Keratinocyte (primary cell): ENCODE measurements at regions not wholly inside any gene's neighbourhood (a gene's known extent, or its start where the extent isn't known, plus 50 kb on each side); places are given as distances from the start of the nearest gene placed in this dataset.
A peak's percentile ranks its signal among the peaks of the same experiment; 100 is the strongest.

Source experiments
- DNase-seq: peaks from one replicate; pipeline ENCODE4 v3.0.0-alpha.2; 2011; ENCODE audit warnings: low read depth, missing footprints, low spot score
- FAIRE-seq: peaks from 2 replicates; lab custom pipeline; 2011; peaks lifted over from hg19 to GRCh38; lab: Jason Lieb, UNC
- H2AFZ ChIP-seq: 2 replicates; pipeline ENCODE4 v1.6.0; 2012; ENCODE audit warnings: low read length, control low read depth, inconsistent platforms; ENCODE audit not compliant: control insufficient read depth
- H3K27ac ChIP-seq: 2 replicates; pipeline ENCODE4 v1.5.1; 2011; ENCODE audit warnings: low read length; ENCODE audit not compliant: control insufficient read depth, insufficient read depth
- H3K27me3 ChIP-seq: 3 replicates; pipeline ENCODE4 v1.6.0; 2011; ENCODE audit warnings: low read length; ENCODE audit not compliant: control insufficient read depth, insufficient read depth; ENCODE audit errors: extremely low read depth
- H3K36me3 ChIP-seq, 2 experiments: 2 replicates in 1 of 2; 3 replicates in 1 of 2; pipeline ENCODE4 v1.5.1; 2011; ENCODE audit warnings: low read length in 2 of 2, mild to moderate bottlenecking in 1 of 2; ENCODE audit not compliant: control insufficient read depth in 2 of 2, insufficient read depth in 2 of 2; ENCODE audit errors: extremely low read depth in 1 of 2
- H3K4me1 ChIP-seq: 3 replicates; pipeline ENCODE4 v1.5.1; 2011; ENCODE audit warnings: low read length; ENCODE audit not compliant: control insufficient read depth, insufficient read depth; ENCODE audit errors: extremely low read depth
- H3K4me2 ChIP-seq: 3 replicates; pipeline ENCODE4 v1.6.0; 2011; ENCODE audit warnings: low read depth, low read length; ENCODE audit not compliant: control insufficient read depth, insufficient read depth; ENCODE audit errors: extremely low read depth
- H3K4me3 ChIP-seq, 3 experiments: fragments of 200-600 bp in 1 of 3; sonication (generic) in 1 of 3; 2 replicates in 2 of 3; 3 replicates in 1 of 3; pipeline ENCODE4 v1.5.1; 2011 to 2016; ENCODE audit warnings: low read length in 3 of 3, mild to moderate bottlenecking in 3 of 3, control low read depth in 2 of 3, inconsistent platforms in 1 of 3, low read depth in 1 of 3, mixed read lengths in 1 of 3, mixed run types in 1 of 3, moderate library complexity in 1 of 3; ENCODE audit not compliant: control insufficient read depth in 2 of 3, insufficient read depth in 2 of 3; ENCODE audit errors: extremely low read depth in 1 of 3
- H3K79me2 ChIP-seq: 2 replicates; pipeline ENCODE4 v1.6.0; 2012; ENCODE audit warnings: low read length; ENCODE audit not compliant: control insufficient read depth, insufficient read depth
- H3K9ac ChIP-seq: 3 replicates; pipeline ENCODE4 v1.6.0; 2011; ENCODE audit warnings: low read length; ENCODE audit not compliant: control insufficient read depth, insufficient read depth; ENCODE audit errors: extremely low read depth
- H3K9me1 ChIP-seq: 3 replicates; pipeline ENCODE4 v1.6.0; 2011; ENCODE audit warnings: low read length; ENCODE audit not compliant: control insufficient read depth, insufficient read depth; ENCODE audit errors: extremely low read depth
- H3K9me3 ChIP-seq: 2 replicates; pipeline ENCODE4 v1.5.1; 2012; ENCODE audit warnings: low read depth, low read length; ENCODE audit not compliant: control insufficient read depth
- H4K20me1 ChIP-seq: 3 replicates; pipeline ENCODE4 v1.6.0; 2011; ENCODE audit warnings: low read length; ENCODE audit not compliant: control insufficient read depth, insufficient read depth; ENCODE audit errors: extremely low read depth
- CTCF ChIP-seq, 3 experiments: IDR thresholded peaks in 1 of 3; conservative IDR thresholded peaks in 1 of 3; optimal IDR thresholded peaks in 1 of 3; 2 replicates in 2 of 3; 3 replicates in 1 of 3; pipeline versions ENCODE3 to v1.5.1; 2011; ENCODE audit warnings: low read length in 3 of 3, mild to moderate bottlenecking in 3 of 3, moderate library complexity in 2 of 3, control low read depth in 1 of 3, inconsistent platforms in 1 of 3; ENCODE audit not compliant: insufficient read depth in 2 of 3; ENCODE audit errors: extremely low read depth in 1 of 3
- EZH2 ChIP-seq: IDR thresholded peaks from one replicate; pipeline ENCODE4 v1.6.1; 2012; ENCODE audit warnings: inconsistent platforms, mild to moderate bottlenecking, low read length, moderate library complexity
- dilution Hi-C: fragments of 300-500 bp; cut with MboI; formaldehyde crosslinking; loops from one replicate; pipeline ENCODE4 v1.7.0; 2020; ENCODE audit warnings: low sequenced_read_pairs; ENCODE audit not compliant: extremely low pct_ligation_motif_present

DNA sequence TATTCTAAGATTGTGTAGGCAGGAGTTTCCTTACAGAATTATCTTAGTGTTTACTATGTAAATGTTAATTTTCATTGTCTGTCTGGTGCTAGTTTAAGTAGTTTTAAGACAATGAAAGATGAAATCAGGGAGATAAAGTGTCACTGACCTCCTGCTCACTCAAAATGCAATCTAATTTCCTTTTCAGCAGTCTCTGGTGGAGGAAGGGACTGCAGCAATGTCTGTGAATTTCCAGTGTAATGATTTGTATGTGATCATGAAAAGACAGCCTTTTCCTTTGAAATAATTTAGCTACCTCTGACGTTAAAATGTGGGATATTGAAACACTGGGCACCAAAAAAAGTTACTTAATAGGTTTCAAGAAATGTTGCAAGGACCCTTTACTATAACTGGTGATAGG lies 779.7 kb upstream of the FLRT2 start:
- H3K27me3 ChIP-seq: no peaks in the 10 kb centered on the region
- H3K4me3 ChIP-seq: peak overlapping the region in 1 of 3 experiments; percentile 45
- H4K20me1 ChIP-seq: no peaks in the 10 kb centered on the region
- DNase-seq: no peak
- no peak overlapping the region for H3K9ac ChIP-seq
- no peaks in the 10 kb centered on the region for H3K79me2 ChIP-seq
- no peaks in the 10 kb centered on the region for H3K36me3 ChIP-seq
- H3K4me2 ChIP-seq: peak overlapping the region; percentile 69
- FAIRE-seq: no peak
- no peak overlapping the region for H2AFZ ChIP-seq
- peaks cover 2% of the 10 kb centered on the region for H3K4me1 ChIP-seq
- dilution Hi-C loops: no loop called here
- no peaks in the 10 kb centered on the region for H3K9me1 ChIP-seq
- no peak overlapping the region for H3K27ac ChIP-seq
- H3K9me3 ChIP-seq: no peaks in the 10 kb centered on the region
- TF ChIP-seq CTCF (optimal IDR thresholded peaks at IDR 0.05 in 1 of 3, IDR thresholded peaks at IDR 0.05 in 1 of 3, conservative IDR thresholded peaks at IDR 0.05 in 1 of 3; ENCODE audit: extremely low read depth in 1 of 3, insufficient read depth in 2 of 3, low read length in 3 of 3) (no peak), EZH2 (no peak)

GRCh38 chr14:84750763-84751554 lies 779.0 kb upstream of the FLRT2 start:
- H3K9me1 ChIP-seq: no peaks in the 10 kb centered on the region
- H3K4me3 ChIP-seq: peak overlapping the region; percentile 16 to 47 (median 45)
- dilution Hi-C loops: no loop called here
- DNase-seq (no peak), FAIRE-seq (peak; percentile 44)
- no peaks in the 10 kb centered on the region for H3K36me3 ChIP-seq
- peak overlapping the region; percentile 85 for H2AFZ ChIP-seq
- no peak overlapping the region for H3K27ac ChIP-seq
- TF ChIP-seq CTCF (optimal IDR thresholded peaks at IDR 0.05 in 1 of 3, IDR thresholded peaks at IDR 0.05 in 1 of 3, conservative IDR thresholded peaks at IDR 0.05 in 1 of 3; ENCODE audit: extremely low read depth in 1 of 3, insufficient read depth in 2 of 3, low read length in 3 of 3) (no peak), EZH2 (no peak)
- no peaks in the 10 kb centered on the region for H3K27me3 ChIP-seq
- no peaks in the 10 kb centered on the region for H3K9me3 ChIP-seq
- H3K4me2 ChIP-seq: peak overlapping the region; percentile 69
- no peaks in the 10 kb centered on the region for H4K20me1 ChIP-seq
- no peaks in the 10 kb centered on the region for H3K79me2 ChIP-seq
- H3K9ac ChIP-seq: no peak overlapping the region
- H3K4me1 ChIP-seq: peaks cover 2% of the 10 kb centered on the region
